ENCODE measurements at regions not wholly inside any gene's neighbourhood (a gene's known extent, or its start where the extent isn't known, plus 50 kb on each side); places are given as distances from the start of the nearest gene placed in this dataset.
"Not testable (repeated sequence)": the region's sequence is repeated elsewhere in the genome, so short reads cannot be mapped to it uniquely, and the experiment has no call there.

GRCh38 chr18:15000119-15001037 lies 252.4 kb downstream of the ANKRD30B start:
- in situ Hi-C loops (cut with MboI; ENCODE audit: low pct_unique_long_range_greater_than_20kb, low sequenced_read_pairs); DNase-seq: not testable (repeated sequence)

- DNase-seq; in situ Hi-C loops (cut with MboI; ENCODE audit: low pct_unique_long_range_greater_than_20kb, low sequenced_read_pairs): not testable (repeated sequence)
These were observed 253.2 kb downstream of the ANKRD30B start for GRCh38 chr18:15001038-15001794.

- in situ Hi-C loops (cut with MboI; ENCODE audit: low pct_unique_long_range_greater_than_20kb, low sequenced_read_pairs); DNase-seq: not testable (repeated sequence)
These were observed 253.8 kb downstream of the ANKRD30B start for GRCh38 chr18:15001795-15002107.

DNA sequence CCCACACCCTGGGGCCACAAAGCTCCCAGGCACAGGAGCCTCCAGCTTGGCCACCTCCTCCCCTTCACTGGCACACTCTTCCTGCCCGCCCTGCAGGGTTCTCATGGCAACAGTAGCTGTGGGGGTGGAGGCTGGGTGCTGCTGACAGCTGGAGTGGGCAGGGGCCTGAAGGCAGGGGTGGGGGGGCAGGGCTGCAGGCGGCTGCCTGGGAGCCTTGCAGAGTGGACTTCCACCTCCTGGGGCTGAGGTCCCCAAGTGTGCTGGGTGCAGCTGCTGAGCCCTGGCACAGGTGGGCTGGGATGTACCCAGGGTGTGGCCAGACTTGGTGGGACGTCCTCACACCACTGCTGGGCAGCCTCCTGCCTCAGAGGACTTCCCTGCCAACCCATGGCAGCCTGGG lies 254.8 kb downstream of the ANKRD30B start:
- DNase-seq; in situ Hi-C loops (cut with MboI; ENCODE audit: low pct_unique_long_range_greater_than_20kb, low sequenced_read_pairs): not testable (repeated sequence)

DNA sequence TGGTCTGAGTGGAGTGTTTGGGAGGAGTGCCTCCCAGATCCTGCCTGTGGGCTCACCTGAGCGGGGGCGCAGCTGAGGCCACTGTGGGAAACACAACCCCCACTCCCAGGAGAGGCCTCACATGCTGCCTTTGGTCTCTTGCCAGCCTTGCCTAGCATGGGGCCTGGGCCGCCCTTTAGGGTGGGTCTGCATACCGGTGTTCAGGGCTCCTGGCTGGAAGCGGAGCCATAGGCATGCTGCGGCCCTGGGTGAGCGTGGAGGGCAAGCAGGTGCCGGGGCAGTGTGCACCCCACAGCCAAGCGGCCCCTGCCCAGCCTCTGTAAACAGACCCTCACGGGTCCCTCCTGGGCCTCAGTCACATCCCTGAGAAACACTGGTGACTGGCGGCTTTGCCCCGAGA lies 255.3 kb downstream of the ANKRD30B start:
- in situ Hi-C loops (cut with MboI; ENCODE audit: low pct_unique_long_range_greater_than_20kb, low sequenced_read_pairs); DNase-seq: not testable (repeated sequence)

- DNase-seq; in situ Hi-C loops (cut with MboI; ENCODE audit: low pct_unique_long_range_greater_than_20kb, low sequenced_read_pairs): not testable (repeated sequence)
These were observed 255.8 kb downstream of the ANKRD30B start for GRCh38 chr18:15003636-15004269.

- in situ Hi-C loops (cut with MboI; ENCODE audit: low pct_unique_long_range_greater_than_20kb, low sequenced_read_pairs); DNase-seq: not testable (repeated sequence)
These were observed 256.4 kb downstream of the ANKRD30B start for GRCh38 chr18:15004270-15004973.

DNA sequence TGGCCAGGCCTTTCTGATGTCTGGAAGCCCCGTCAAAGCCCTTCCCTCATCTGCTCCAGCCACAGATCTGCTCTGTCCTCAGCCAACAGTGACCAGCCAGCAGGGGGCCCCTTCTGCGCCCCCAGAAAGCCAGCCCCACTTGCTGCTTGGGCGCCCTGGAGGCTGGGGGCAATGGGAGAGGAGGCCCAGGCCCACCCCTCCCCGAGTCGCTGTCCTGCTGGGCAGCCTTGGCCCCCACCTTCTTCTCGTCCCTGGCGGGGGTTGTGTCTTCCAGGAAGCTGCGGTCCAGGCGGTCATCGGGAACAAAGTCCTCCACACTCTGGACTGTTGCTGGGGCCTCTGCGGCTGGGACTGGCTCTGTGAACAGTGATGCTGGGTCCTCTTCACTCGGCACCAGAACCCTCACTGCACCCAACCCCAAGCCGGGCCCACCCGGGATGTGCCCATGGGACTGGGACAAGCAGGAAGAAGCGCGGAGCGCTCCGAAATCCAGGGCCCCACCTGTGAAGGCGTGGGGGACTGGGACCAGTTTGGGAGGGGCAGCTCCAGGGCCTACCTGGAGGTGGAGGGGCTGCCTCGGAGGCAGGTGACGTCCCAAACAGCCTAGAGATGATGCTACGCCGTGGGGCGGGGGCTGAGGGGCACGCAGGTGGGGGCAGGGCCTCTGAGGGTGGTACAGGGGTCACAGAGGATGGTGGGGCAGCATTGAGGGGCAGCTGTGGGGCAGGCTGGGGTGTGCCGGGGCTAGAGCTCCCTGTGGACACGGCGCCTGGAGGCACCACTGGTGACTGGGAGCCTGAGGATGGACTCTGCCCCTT lies 257.6 kb downstream of the ANKRD30B start:
- in situ Hi-C loops (cut with MboI; ENCODE audit: low pct_unique_long_range_greater_than_20kb, low sequenced_read_pairs) = no loop called here
- DNase-seq = no peak

DNA sequence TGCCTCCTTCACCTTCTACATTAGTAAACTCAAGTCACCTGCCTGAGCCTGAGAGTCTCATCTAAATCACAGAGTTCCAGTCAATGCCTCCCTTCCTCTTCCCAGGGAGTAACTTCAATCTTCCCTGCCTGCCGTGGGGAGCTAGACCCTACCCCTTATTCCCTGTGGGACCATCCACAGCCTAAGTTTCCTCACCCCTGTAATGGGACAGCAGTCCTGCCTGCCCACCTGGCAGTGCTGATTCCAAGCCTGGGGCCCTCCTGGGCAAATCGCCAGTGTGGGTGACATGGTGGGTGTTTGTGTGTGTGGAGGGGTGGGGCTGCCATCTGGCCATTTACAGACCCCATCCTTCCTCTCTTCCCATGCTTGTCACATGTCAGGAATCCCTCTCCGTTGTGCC lies 258.6 kb downstream of the ANKRD30B start:
- in situ Hi-C loops (cut with MboI; ENCODE audit: low pct_unique_long_range_greater_than_20kb, low sequenced_read_pairs); DNase-seq: not testable (repeated sequence)

DNA sequence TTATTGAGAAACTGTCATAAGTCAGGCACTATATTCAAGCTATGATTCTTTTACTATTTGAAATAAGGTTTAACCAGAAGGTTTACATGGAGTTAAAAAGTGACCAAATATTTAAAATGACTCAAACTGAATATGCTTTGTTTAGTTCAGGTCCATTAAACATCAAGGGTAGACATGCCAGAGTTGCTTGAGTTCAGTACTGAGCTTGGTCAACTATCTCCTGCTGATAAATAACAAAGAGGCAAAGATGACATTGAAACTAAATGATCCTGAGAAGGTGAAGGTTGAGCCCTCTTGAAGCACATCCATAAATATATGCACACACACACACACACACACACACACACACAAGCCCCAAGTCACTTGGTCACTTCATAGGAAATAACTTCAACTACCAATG lies 278.1 kb downstream of the ANKRD30B start:
- in situ Hi-C loops (cut with MboI; ENCODE audit: low pct_unique_long_range_greater_than_20kb, low sequenced_read_pairs); DNase-seq: not testable (repeated sequence)

DNA sequence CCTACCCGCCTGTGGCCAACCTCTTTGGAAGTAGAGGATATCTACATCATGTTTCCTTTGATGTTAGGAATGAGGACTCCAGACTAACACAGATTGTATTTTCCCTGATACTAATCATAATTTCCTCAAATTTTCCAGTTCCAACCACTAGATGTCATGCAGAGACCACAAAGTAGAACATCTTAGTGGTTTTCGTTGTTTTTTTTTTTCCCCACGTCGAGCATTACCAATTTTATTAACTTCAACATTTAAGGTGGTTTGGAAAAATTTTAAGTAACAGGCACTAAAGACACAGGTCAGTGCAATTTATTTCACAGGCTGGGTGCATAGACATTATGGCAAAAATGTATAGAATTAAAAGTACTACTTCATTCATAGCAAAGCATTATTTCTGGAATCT lies 280.1 kb downstream of the ANKRD30B start:
- DNase-seq = peak; percentile 8
- in situ Hi-C loops (cut with MboI; ENCODE audit: low pct_unique_long_range_greater_than_20kb, low sequenced_read_pairs) = not testable (repeated sequence)

DNA sequence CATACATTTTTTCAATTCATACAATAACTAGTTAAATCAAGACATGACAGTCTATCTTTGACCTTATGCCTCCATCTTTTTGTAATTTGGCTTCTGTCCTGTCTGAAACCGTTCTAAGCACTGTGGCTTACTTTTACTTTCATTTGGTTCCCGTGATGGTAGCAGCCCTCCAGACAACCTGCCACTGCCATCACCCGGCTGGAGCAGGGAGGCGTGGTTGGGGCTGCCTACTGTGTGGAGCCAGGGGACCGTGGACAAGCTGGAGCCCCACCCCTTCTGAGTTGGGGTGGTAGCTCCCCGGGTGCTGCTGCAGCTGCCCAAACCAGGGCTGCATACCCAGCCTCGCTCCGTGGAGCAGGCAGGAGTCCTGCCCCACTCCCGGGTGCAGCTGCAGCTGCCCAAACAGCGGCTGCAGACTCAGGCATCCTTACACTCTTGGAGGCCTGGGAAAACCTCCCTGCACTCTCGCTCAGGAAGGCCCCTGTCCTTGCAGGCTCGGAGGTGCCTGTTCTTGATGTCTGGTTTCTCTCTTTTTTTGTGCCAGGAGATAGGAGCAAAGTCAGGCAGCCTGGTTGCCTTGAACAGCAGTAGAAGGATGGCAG lies 312.4 kb downstream of the ANKRD30B start:
- DNase-seq; in situ Hi-C loops (cut with MboI; ENCODE audit: low pct_unique_long_range_greater_than_20kb, low sequenced_read_pairs): not testable (repeated sequence)

DNA sequence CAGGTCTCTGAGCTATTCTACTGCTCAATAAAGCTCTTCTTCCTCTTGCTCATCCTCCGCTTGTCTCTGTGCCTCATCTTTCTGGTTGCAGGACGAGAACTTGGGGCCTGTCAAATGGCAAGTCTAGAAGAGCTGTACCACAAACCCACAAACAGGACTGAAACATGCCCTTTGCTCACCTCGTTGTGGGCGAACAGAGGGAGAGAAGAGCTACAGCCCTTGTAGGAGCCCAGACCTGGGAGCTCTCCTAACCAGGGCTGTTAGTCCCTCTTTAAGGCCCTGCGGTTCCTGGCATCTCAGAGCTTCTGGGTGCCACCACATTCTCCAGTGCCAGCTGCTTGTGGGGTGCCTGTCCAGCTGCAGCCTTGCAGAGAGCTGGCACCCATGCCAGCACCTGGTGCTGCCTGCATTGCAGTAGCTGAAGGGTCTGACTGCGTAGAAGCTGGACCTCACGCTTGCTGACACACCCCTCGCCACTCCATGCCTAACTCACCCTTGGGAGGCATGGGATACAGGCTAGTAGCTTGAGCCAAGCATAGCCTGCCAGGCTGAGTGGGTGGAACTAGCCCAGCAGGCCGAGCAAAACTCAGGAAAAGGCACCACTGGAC lies 313.4 kb downstream of the ANKRD30B start:
- not testable (repeated sequence) for DNase-seq

DNA sequence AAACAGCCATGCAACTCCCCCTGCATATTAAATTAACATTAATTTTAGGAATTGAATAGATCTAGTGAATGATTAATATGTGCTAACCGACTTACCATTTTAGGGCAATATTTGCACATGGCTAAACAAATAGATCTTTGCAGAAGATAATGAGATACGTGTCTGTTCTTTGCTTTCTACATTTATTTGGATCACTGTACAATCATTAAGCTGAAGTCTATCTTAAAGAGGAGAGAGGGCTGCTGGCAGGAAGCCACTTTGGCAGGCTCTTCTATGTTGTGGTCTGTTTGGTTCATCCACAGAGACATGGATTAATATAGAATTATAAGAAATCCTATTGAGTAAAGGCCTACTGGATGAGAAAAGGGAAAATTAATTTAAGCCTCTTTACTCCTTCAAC lies 318.5 kb downstream of the ANKRD30B start:
- DNase-seq; in situ Hi-C loops (cut with MboI; ENCODE audit: low pct_unique_long_range_greater_than_20kb, low sequenced_read_pairs): not testable (repeated sequence)

More for the DNA sequence above, 313.4 kb downstream of the ANKRD30B start:
- in situ Hi-C loops (cut with MboI; ENCODE audit: low pct_unique_long_range_greater_than_20kb, low sequenced_read_pairs) = not testable (repeated sequence)

- in situ Hi-C loops (cut with MboI; ENCODE audit: low pct_unique_long_range_greater_than_20kb, low sequenced_read_pairs); DNase-seq: not testable (repeated sequence)
These were observed 323.3 kb downstream of the ANKRD30B start for GRCh38 chr18:15071311-15071710.
